OCI-LY7 (cell line): ENCODE measurements at regions not wholly inside any gene's neighbourhood (a gene's known extent, or its start where the extent isn't known, plus 50 kb on each side); places are given as distances from the start of the nearest gene placed in this dataset.

Experiments
- BruUV-seq: library from RNA; stranded (reverse); fragments of 400-500 nt; replicated peaks from 2 replicates; lab custom pipeline; 2021; lab: Mats Ljungman, UMichigan
- CTCF ChIA-PET: fragments of 300-600 bp; sonication (Branson Sonifier 250); formaldehyde crosslinking; loops from one replicate; lab custom pipeline; 2022; ENCODE audit warnings: antibody characterized with exemption; ENCODE audit not compliant: unreplicated experiment; lab: Charles Lee
- POLR2A ChIA-PET: fragments of 300-600 bp; sonication (Branson Sonifier 250); formaldehyde crosslinking; loops from one replicate; lab custom pipeline; 2022; ENCODE audit warnings: antibody characterized with exemption; lab: Charles Lee
- DNase-seq: peaks from one replicate; pipeline ENCODE4 v3.0.0-alpha.2; 2015; ENCODE audit warnings: low spot score
- H2AFZ ChIP-seq: fragments of 200-600 bp; sonication (generic), shearing (Covaris generic); 2 replicates; pipeline ENCODE4 v1.6.1; 2014; ENCODE audit warnings: mild to moderate bottlenecking, antibody characterized with exemption, low read length, moderate library complexity
- H3K27ac ChIP-seq: fragments of 200-600 bp; sonication (generic); 2 replicates; pipeline ENCODE4 v1.5.1; 2014; ENCODE audit warnings: mixed run types, low read depth, mild to moderate bottlenecking, moderate library complexity, low read length, inconsistent platforms; ENCODE audit not compliant: poor library complexity, severe bottlenecking
- H3K36me3 ChIP-seq: fragments of 200-600 bp; sonication (generic); 2 replicates; pipeline ENCODE4 v1.6.1; 2014; ENCODE audit warnings: mild to moderate bottlenecking, antibody characterized with exemption, low read length, moderate library complexity, mixed read lengths; ENCODE audit not compliant: insufficient read depth
- H3K4me1 ChIP-seq: fragments of 200-600 bp; sonication (generic); 2 replicates; pipeline ENCODE4 v1.5.1; 2014; ENCODE audit warnings: mild to moderate bottlenecking, low read length; ENCODE audit not compliant: insufficient read depth, poor library complexity, severe bottlenecking
- H3K4me2 ChIP-seq: fragments of 200-600 bp; sonication (generic); 2 replicates; pipeline ENCODE4 v1.6.1; 2014; ENCODE audit warnings: mild to moderate bottlenecking, low read length
- H3K4me3 ChIP-seq: fragments of 200-600 bp; sonication (generic); 2 replicates; pipeline ENCODE4 v1.5.1; 2014; ENCODE audit warnings: mild to moderate bottlenecking, low read depth, low read length; ENCODE audit not compliant: poor library complexity, severe bottlenecking
- H3K79me2 ChIP-seq: fragments of 200-600 bp; sonication (generic); 2 replicates; pipeline ENCODE4 v1.6.1; 2016; ENCODE audit warnings: low read depth, mild to moderate bottlenecking, low read length, moderate library complexity, mixed read lengths; ENCODE audit not compliant: insufficient read depth
- H3K9me2 ChIP-seq: fragments of 200-600 bp; sonication (generic); 2 replicates; pipeline ENCODE4 v1.6.1; 2016; ENCODE audit warnings: mild to moderate bottlenecking, low read length, mixed read lengths; ENCODE audit not compliant: insufficient read depth
- H3K9me3 ChIP-seq: fragments of 200-600 bp; sonication (generic); 2 replicates; pipeline ENCODE4 v1.6.1; 2014; ENCODE audit warnings: mild to moderate bottlenecking, mixed run types, low read length, mixed read lengths
- H4K20me1 ChIP-seq: fragments of 200-600 bp; sonication (generic); 2 replicates; pipeline ENCODE4 v1.6.1; 2014; ENCODE audit warnings: mild to moderate bottlenecking, antibody characterized with exemption, low read length, moderate library complexity, mixed read lengths; ENCODE audit not compliant: insufficient read depth
- CTCF ChIP-seq: fragments of 200-600 bp; sonication (generic); conservative IDR thresholded peaks from 2 replicates; pipeline ENCODE4 v1.5.1; 2014; ENCODE audit warnings: mild to moderate bottlenecking, antibody characterized with exemption, low read length, moderate library complexity, mixed read lengths
- EZH2phosphoT487 ChIP-seq: fragments of 200-600 bp; sonication (generic); IDR thresholded peaks from 2 replicates; pipeline ENCODE4 v1.6.1; 2018; ENCODE audit warnings: low read depth, borderline replicate concordance, mild to moderate bottlenecking, mixed run types, antibody characterized with exemption, low read length, moderate library complexity, mixed read lengths
- intact Hi-C: fragments of 100-400 bp; cut with micrococcal nuclease; formaldehyde crosslinking; loops from one replicate; pipeline ENCODE4 v1.10.0; 2022; ENCODE audit not compliant: unreplicated experiment

- no peak overlapping the region for H3K4me2 ChIP-seq
- no peaks in the 10 kb centered on the region for H3K36me3 ChIP-seq
- H3K79me2 ChIP-seq, result no peaks in the 10 kb centered on the region
- intact Hi-C loops, result no loop called here
- no peaks in the 10 kb centered on the region for H4K20me1 ChIP-seq
- H3K4me3 ChIP-seq, result no peak overlapping the region
- H3K9me2 ChIP-seq, result no peaks in the 10 kb centered on the region
- DNase-seq, result no peak
- peaks cover 7% of the 10 kb centered on the region for H3K4me1 ChIP-seq
- H3K27ac ChIP-seq, result no peak overlapping the region
- ChIA-PET CTCF (no interaction called here), POLR2A (no interaction called here)
- no peaks in the 10 kb centered on the region for H3K9me3 ChIP-seq
- BruUV-seq, result no TSS peak
- H2AFZ ChIP-seq, result no peak overlapping the region
- TF ChIP-seq EZH2phosphoT487 (no peak), CTCF (no peak)
These were observed 251.2 kb downstream of the ENGASE start for GRCh38 chr17:79325709-79326430.

- Histone ChIP-seq H4K20me1 (no peaks in the 10 kb centered on the region), H3K4me2 (no peak overlapping the region), H2AFZ (no peak overlapping the region), H3K36me3 (no peaks in the 10 kb centered on the region), H3K27ac (no peak overlapping the region), H3K9me3 (no peaks in the 10 kb centered on the region), H3K4me1 (no peaks in the 10 kb centered on the region), H3K9me2 (no peaks in the 10 kb centered on the region), H3K79me2 (no peaks in the 10 kb centered on the region), H3K4me3 (no peak overlapping the region)
- intact Hi-C loops, result no loop called here
- no TSS peak for BruUV-seq
- TF ChIP-seq CTCF (no peak), EZH2phosphoT487 (no peak)
- no peak for DNase-seq
- ChIA-PET CTCF (no interaction called here), POLR2A (interaction anchor here (0.9 kb wide), 1 partner anchor 10 kb away, joined by 4 read pairs; no protein-coding TSS in a partner anchor)
These were observed 249.6 kb downstream of the ENGASE start for GRCh38 chr17:79324194-79324593.

- H3K9me3 ChIP-seq, result no peaks in the 10 kb centered on the region
- no peak overlapping the region for H3K4me3 ChIP-seq
- H3K79me2 ChIP-seq, result no peaks in the 10 kb centered on the region
- no peak for TF ChIP-seq EZH2phosphoT487
- no peak for TF ChIP-seq CTCF
- POLR2A ChIA-PET, result interaction anchor here (0.9 kb wide), 2 partner anchors 9 to 16 kb away, joined by 3 to 4 read pairs; no protein-coding TSS in a partner anchor
- no TSS peak for BruUV-seq
- DNase-seq, result no peak
- H3K4me2 ChIP-seq, result no peak overlapping the region
- H3K36me3 ChIP-seq, result no peaks in the 10 kb centered on the region
- H2AFZ ChIP-seq, result no peak overlapping the region
- H3K27ac ChIP-seq, result no peak overlapping the region
- no peaks in the 10 kb centered on the region for H4K20me1 ChIP-seq
- CTCF ChIA-PET, result interaction anchor here (0.6 kb wide), 1 partner anchor 47 kb away, joined by 3 read pairs; no protein-coding TSS in a partner anchor
- H3K9me2 ChIP-seq, result no peaks in the 10 kb centered on the region
- intact Hi-C loops, result no loop called here
- H3K4me1 ChIP-seq, result no peaks in the 10 kb centered on the region
These were observed 248.9 kb downstream of the ENGASE start for GRCh38 chr17:79323566-79323965.
